Loucy (cell line): ENCODE measurements at regions not wholly inside any gene's neighbourhood (a gene's known extent, or its start where the extent isn't known, plus 50 kb on each side); places are given as distances from the start of the nearest gene placed in this dataset.

Source experiments
- EZH2phosphoT487 ChIP-seq: fragments of 200-600 bp; IDR thresholded peaks from 2 replicates; pipeline ENCODE4 v1.6.1; 2018; ENCODE audit warnings: antibody characterized with exemption, mild to moderate bottlenecking, moderate library complexity, borderline replicate concordance
- TF ChIP-seq, protein P1 (sequence below): fragments of 200-600 bp; sonication (generic); conservative IDR thresholded peaks from 2 replicates; pipeline ENCODE4 v1.5.1; 2014; ENCODE audit warnings: mild to moderate bottlenecking, antibody characterized with exemption, low read length

DNA sequence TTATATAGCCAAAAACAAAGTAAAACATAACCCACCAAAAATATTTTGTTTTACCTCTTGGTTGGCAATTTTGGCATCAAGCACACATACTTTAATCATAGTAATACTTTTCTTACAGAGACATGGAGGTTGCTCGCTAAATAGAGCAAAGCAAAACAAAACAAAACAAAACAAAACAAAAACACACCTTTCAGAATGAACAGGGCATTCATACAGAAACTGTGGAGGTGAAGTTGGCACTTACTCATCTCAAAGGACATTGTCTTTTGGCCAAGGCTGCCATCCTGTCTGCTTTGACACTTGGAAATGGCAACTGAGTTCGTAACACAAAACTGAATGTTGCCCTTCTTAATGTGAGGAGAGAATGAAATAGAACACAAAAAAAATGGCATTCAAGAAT lies 773.1 kb downstream of the USP25 start:
- TF ChIP-seq, protein P1, sequence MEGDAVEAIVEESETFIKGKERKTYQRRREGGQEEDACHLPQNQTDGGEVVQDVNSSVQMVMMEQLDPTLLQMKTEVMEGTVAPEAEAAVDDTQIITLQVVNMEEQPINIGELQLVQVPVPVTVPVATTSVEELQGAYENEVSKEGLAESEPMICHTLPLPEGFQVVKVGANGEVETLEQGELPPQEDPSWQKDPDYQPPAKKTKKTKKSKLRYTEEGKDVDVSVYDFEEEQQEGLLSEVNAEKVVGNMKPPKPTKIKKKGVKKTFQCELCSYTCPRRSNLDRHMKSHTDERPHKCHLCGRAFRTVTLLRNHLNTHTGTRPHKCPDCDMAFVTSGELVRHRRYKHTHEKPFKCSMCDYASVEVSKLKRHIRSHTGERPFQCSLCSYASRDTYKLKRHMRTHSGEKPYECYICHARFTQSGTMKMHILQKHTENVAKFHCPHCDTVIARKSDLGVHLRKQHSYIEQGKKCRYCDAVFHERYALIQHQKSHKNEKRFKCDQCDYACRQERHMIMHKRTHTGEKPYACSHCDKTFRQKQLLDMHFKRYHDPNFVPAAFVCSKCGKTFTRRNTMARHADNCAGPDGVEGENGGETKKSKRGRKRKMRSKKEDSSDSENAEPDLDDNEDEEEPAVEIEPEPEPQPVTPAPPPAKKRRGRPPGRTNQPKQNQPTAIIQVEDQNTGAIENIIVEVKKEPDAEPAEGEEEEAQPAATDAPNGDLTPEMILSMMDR, result no peak
- no peak for TF ChIP-seq EZH2phosphoT487
